ENCODE measurements at regions not wholly inside any gene's neighbourhood (a gene's known extent, or its start where the extent isn't known, plus 50 kb on each side); places are given as distances from the start of the nearest gene placed in this dataset.

DNA sequence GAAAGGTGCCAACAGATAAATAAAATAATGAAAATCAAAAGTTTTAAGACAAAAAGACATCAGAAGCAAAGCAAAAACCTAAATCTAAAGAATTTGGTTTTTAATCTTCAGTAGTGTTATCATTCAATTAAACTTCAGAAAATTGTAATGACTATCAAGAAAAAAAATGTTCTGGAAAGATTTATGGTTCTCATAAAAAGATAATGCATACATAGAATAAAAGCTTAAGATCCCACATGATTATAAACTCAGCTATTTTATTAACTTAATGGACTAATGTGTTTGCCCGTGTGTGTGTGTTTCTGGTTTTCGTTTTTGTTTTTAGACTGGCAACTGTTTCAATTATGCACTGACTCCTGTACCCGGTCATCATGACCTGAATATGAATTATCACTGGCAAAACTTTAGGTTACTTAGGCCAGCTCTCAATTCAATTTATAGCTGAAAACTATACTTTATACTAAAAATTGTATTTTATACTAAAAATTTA, 217.5 kb upstream of the DKK2 start:
- ChIA-PET POLR2A (no interaction called here), CTCF (ENCODE audit: low intra/inter-chr PET ratio) (no interaction called here)
- DNase-seq (ENCODE audit: extremely low read depth in 1 of 4, low spot score in 3 of 4) (no peak), FAIRE-seq (no peak), ATAC-seq (no peak)
- WGBS (ENCODE audit: insufficient coverage, low coverage, missing lambda C conversion rate): 0% methylated on average over 3 of the region's 3 CpGs
- no peak overlapping the region for H3K4me3 ChIP-seq
- H3K4me1 ChIP-seq (replicated peaks in 1 of 2; ENCODE audit: control insufficient read depth in 2 of 2, insufficient read depth in 2 of 2, low read length in 2 of 2): no peaks in the 10 kb centered on the region
- intact Hi-C loops (cut with micrococcal nuclease): no loop called here
- no peaks in the 10 kb centered on the region for H3K9me1 ChIP-seq (ENCODE audit: control insufficient read depth, insufficient read depth, low read length)
- no peak for TF ChIP-seq RBM15 (IDR thresholded peaks at IDR 0.05; ENCODE audit: insufficient read depth, low read length)
- no peak for TF ChIP-seq ZNF77 (CRISPR knock-in tag; IDR thresholded peaks at IDR 0.05)
- no peak for TF ChIP-seq SP1 (CRISPR knock-in tag; IDR thresholded peaks at IDR 0.05)
- TF ChIP-seq CBFA2T3 (IDR thresholded peaks at IDR 0.05): no peak
- no peak for TF ChIP-seq ZNF609 (CRISPR knock-in tag; IDR thresholded peaks at IDR 0.05; ENCODE audit: borderline replicate concordance)
- TF ChIP-seq OTX1 (CRISPR knock-in tag; IDR thresholded peaks at IDR 0.05): no peak
- no peak for TF ChIP-seq MAX (CRISPR knock-in tag; IDR thresholded peaks at IDR 0.05)
- TF ChIP-seq XRCC4 (IDR thresholded peaks at IDR 0.05; ENCODE audit: extremely low read depth, insufficient read depth, insufficient read length): no peak
- TF ChIP-seq, protein P1, sequence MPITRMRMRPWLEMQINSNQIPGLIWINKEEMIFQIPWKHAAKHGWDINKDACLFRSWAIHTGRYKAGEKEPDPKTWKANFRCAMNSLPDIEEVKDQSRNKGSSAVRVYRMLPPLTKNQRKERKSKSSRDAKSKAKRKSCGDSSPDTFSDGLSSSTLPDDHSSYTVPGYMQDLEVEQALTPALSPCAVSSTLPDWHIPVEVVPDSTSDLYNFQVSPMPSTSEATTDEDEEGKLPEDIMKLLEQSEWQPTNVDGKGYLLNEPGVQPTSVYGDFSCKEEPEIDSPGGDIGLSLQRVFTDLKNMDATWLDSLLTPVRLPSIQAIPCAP (CRISPR knock-in tag; IDR thresholded peaks at IDR 0.05; ENCODE audit: borderline replicate concordance): no peak
- no peak for TF ChIP-seq MAFK (IDR thresholded peaks at IDR 0.05; ENCODE audit: low read length)
- no peak for TF ChIP-seq CEBPZ (IDR thresholded peaks at IDR 0.05; ENCODE audit: borderline replicate concordance, low read depth, low read length)
- H3K27me3 ChIP-seq (ENCODE audit: control insufficient read depth in 2 of 2, insufficient read depth in 2 of 2, low read length in 2 of 2): no peaks in the 10 kb centered on the region
- no peak overlapping the region for H3K27ac ChIP-seq (ENCODE audit: extremely low read depth, low read depth, low read length)
- no TSS peak for BruUV-seq (replicated peaks)
- H3K79me2 ChIP-seq (ENCODE audit: control insufficient read depth, insufficient read depth, low read length): no peaks in the 10 kb centered on the region
- H3K36me3 ChIP-seq (ENCODE audit: control insufficient read depth, insufficient read depth, low read length): no peaks in the 10 kb centered on the region
- no peak overlapping the region for H3K4me2 ChIP-seq (ENCODE audit: insufficient read depth, low read length)
- in situ Hi-C loops (cut with MboI): no loop called here
- no peak overlapping the region for H3K9ac ChIP-seq (ENCODE audit: insufficient read depth in 1 of 2, low read depth in 2 of 2, low read length in 2 of 2)
- no peaks in the 10 kb centered on the region for H4K20me1 ChIP-seq (replicated peaks; ENCODE audit: control insufficient read depth, insufficient read depth, low read length)
- no peak overlapping the region for H2AFZ ChIP-seq (ENCODE audit: low read depth, low read length)
- H3K9me3 ChIP-seq (replicated peaks; ENCODE audit: control insufficient read depth, insufficient read depth, low read depth, low read length): 0 out of 2 replicates have a peak, but pooled peaks cover 2% of the 10 kb centered on the region

Measured in K562 (cell line).